GM19351 (cell line): ENCODE measurements at regions not wholly inside any gene's neighbourhood (a gene's known extent, or its start where the extent isn't known, plus 50 kb on each side); places are given as distances from the start of the nearest gene placed in this dataset.
A peak's percentile ranks its signal among the peaks of the same experiment; 100 is the strongest.
"Not testable (repeated sequence)": the region's sequence is repeated elsewhere in the genome, so short reads cannot be mapped to it uniquely, and the experiment has no call there.

Source experiments
- ATAC-seq: cut with Tn5 transposase; IDR thresholded peaks from one replicate; pipeline ENCODE4 v1.9.1; 2021; ENCODE audit warnings: mild to moderate bottlenecking, moderate library complexity; ENCODE audit not compliant: unreplicated experiment

GRCh38 chr1:146376708-146377496, 148.1 kb upstream of the NOTCH2NLA start:
- ATAC-seq, result peak; percentile 87

- ATAC-seq, result peak; percentile 47
These were observed 147.5 kb upstream of the NOTCH2NLA start for GRCh38 chr1:146376309-146376707.

GRCh38 chr1:146375108-146375507, 146.3 kb upstream of the NOTCH2NLA start:
- not testable (repeated sequence) for ATAC-seq

- not testable (repeated sequence) for ATAC-seq
These were observed 141.1 kb upstream of the NOTCH2NLA start for GRCh38 chr1:146369940-146370339.

GRCh38 chr1:146355373-146355772, 126.6 kb upstream of the NOTCH2NLA start:
- ATAC-seq, result not testable (repeated sequence)

- ATAC-seq, result not testable (repeated sequence)
These were observed 98.0 kb upstream of the NOTCH2NLA start for GRCh38 chr1:146326863-146327262.

- ATAC-seq, result not testable (repeated sequence)
These were observed 95.6 kb upstream of the NOTCH2NLA start for GRCh38 chr1:146324463-146324862.

GRCh38 chr1:146323302-146323701, 94.5 kb upstream of the NOTCH2NLA start:
- ATAC-seq, result not testable (repeated sequence)

GRCh38 chr1:146322893-146323292, 94.1 kb upstream of the NOTCH2NLA start:
- not testable (repeated sequence) for ATAC-seq

GRCh38 chr1:146318715-146319114, 89.9 kb upstream of the NOTCH2NLA start:
- not testable (repeated sequence) for ATAC-seq

GRCh38 chr1:146317785-146318184, 89.0 kb upstream of the NOTCH2NLA start:
- not testable (repeated sequence) for ATAC-seq

GRCh38 chr1:146314449-146315246, 85.8 kb upstream of the NOTCH2NLA start:
- ATAC-seq, result not testable (repeated sequence)

GRCh38 chr1:146310579-146310978, 81.8 kb upstream of the NOTCH2NLA start:
- not testable (repeated sequence) for ATAC-seq

GRCh38 chr1:146309427-146309826, 80.6 kb upstream of the NOTCH2NLA start:
- not testable (repeated sequence) for ATAC-seq

- not testable (repeated sequence) for ATAC-seq
These were observed 80.1 kb upstream of the NOTCH2NLA start for GRCh38 chr1:146308892-146309291.

- ATAC-seq, result not testable (repeated sequence)
These were observed 79.3 kb upstream of the NOTCH2NLA start for GRCh38 chr1:146308152-146308551.

- ATAC-seq, result peak; percentile 97
These were observed 78.8 kb upstream of the NOTCH2NLA start for GRCh38 chr1:146307632-146308031.

GRCh38 chr1:146306651-146307050, 77.8 kb upstream of the NOTCH2NLA start:
- not testable (repeated sequence) for ATAC-seq

- ATAC-seq, result not testable (repeated sequence)
These were observed 76.6 kb upstream of the NOTCH2NLA start for GRCh38 chr1:146305442-146305841.

- ATAC-seq, result peak; percentile 89
These were observed 69.7 kb upstream of the NOTCH2NLA start for GRCh38 chr1:146298575-146298897.

GRCh38 chr1:146297781-146298574, 69.2 kb upstream of the NOTCH2NLA start:
- peak; percentile 43 for ATAC-seq
